ENCODE measurements at regions not wholly inside any gene's neighbourhood (a gene's known extent, or its start where the extent isn't known, plus 50 kb on each side); places are given as distances from the start of the nearest gene placed in this dataset.

GRCh38 chr2:20150110-20150706 is 74.7 kb downstream of the SDC1 start:
- Histone ChIP-seq H3K9ac (ENCODE audit: low read length) (no peak overlapping the region), H3F3A (ENCODE audit: insufficient read depth) (no peaks in the 10 kb centered on the region), H3K4me3 (ENCODE audit: insufficient read depth, low read length, poor library complexity, severe bottlenecking) (no peak overlapping the region), H3K27ac (ENCODE audit: low read depth, low read length) (no peak overlapping the region), H3K36me3 (ENCODE audit: low read length) (no peaks in the 10 kb centered on the region), H3K79me2 (ENCODE audit: insufficient read depth, low read length) (no peaks in the 10 kb centered on the region), H3K27me3 (ENCODE audit: low read length) (no peaks in the 10 kb centered on the region), H2AFZ (ENCODE audit: low read depth, low read length, severe bottlenecking) (no peak overlapping the region), H4K20me1 (ENCODE audit: low read depth, low read length) (no peaks in the 10 kb centered on the region), H3K9me2 (replicated peaks; ENCODE audit: insufficient read depth, low read length) (no peaks in the 10 kb centered on the region), H3K9me3 (ENCODE audit: insufficient read depth, low read length) (no peaks in the 10 kb centered on the region), H3K4me2 (ENCODE audit: low read depth, low read length, poor library complexity, severe bottlenecking) (no peak overlapping the region)
- no peak for TF ChIP-seq EZH2phosphoT487 (conservative IDR thresholded peaks at IDR 0.05; ENCODE audit: low read length)
- TF ChIP-seq CTCF (IDR thresholded peaks at IDR 0.05; ENCODE audit: insufficient read depth, low read length, poor library complexity, severe bottlenecking): no peak

- Histone ChIP-seq H2AFZ (ENCODE audit: low read depth, low read length, severe bottlenecking) (no peak overlapping the region), H3K9ac (ENCODE audit: low read length) (no peak overlapping the region), H3K9me3 (ENCODE audit: insufficient read depth, low read length) (no peaks in the 10 kb centered on the region), H3F3A (ENCODE audit: insufficient read depth) (no peaks in the 10 kb centered on the region), H4K20me1 (ENCODE audit: low read depth, low read length) (no peaks in the 10 kb centered on the region), H3K36me3 (ENCODE audit: low read length) (no peaks in the 10 kb centered on the region), H3K9me2 (replicated peaks; ENCODE audit: insufficient read depth, low read length) (no peaks in the 10 kb centered on the region), H3K4me2 (ENCODE audit: low read depth, low read length, poor library complexity, severe bottlenecking) (no peak overlapping the region), H3K79me2 (ENCODE audit: insufficient read depth, low read length) (no peaks in the 10 kb centered on the region), H3K4me3 (ENCODE audit: insufficient read depth, low read length, poor library complexity, severe bottlenecking) (no peak overlapping the region), H3K27me3 (ENCODE audit: low read length) (no peaks in the 10 kb centered on the region), H3K27ac (ENCODE audit: low read depth, low read length) (no peak overlapping the region)
- TF ChIP-seq CTCF (IDR thresholded peaks at IDR 0.05; ENCODE audit: insufficient read depth, low read length, poor library complexity, severe bottlenecking) (no peak), EZH2phosphoT487 (conservative IDR thresholded peaks at IDR 0.05; ENCODE audit: low read length) (no peak)
These were observed 75.3 kb downstream of the SDC1 start for GRCh38 chr2:20149703-20150030.

- Histone ChIP-seq H3K9ac (ENCODE audit: low read length) (no peak overlapping the region), H3K36me3 (ENCODE audit: low read length) (no peaks in the 10 kb centered on the region), H3K4me2 (ENCODE audit: low read depth, low read length, poor library complexity, severe bottlenecking) (no peak overlapping the region), H4K20me1 (ENCODE audit: low read depth, low read length) (no peaks in the 10 kb centered on the region), H3K27ac (ENCODE audit: low read depth, low read length) (no peak overlapping the region), H3K79me2 (ENCODE audit: insufficient read depth, low read length) (no peaks in the 10 kb centered on the region), H3K27me3 (ENCODE audit: low read length) (no peaks in the 10 kb centered on the region), H3K9me2 (replicated peaks; ENCODE audit: insufficient read depth, low read length) (no peaks in the 10 kb centered on the region), H3K4me3 (ENCODE audit: insufficient read depth, low read length, poor library complexity, severe bottlenecking) (no peak overlapping the region), H3F3A (ENCODE audit: insufficient read depth) (no peaks in the 10 kb centered on the region), H3K9me3 (ENCODE audit: insufficient read depth, low read length) (no peaks in the 10 kb centered on the region), H2AFZ (ENCODE audit: low read depth, low read length, severe bottlenecking) (no peak overlapping the region)
- TF ChIP-seq CTCF (IDR thresholded peaks at IDR 0.05; ENCODE audit: insufficient read depth, low read length, poor library complexity, severe bottlenecking): no peak
- TF ChIP-seq EZH2phosphoT487 (conservative IDR thresholded peaks at IDR 0.05; ENCODE audit: low read length): no peak
These were observed 75.8 kb downstream of the SDC1 start for GRCh38 chr2:20148923-20149702.

Data from SU-DHL-6 (cell line).